IMR-90 (cell line): ENCODE measurements at regions not wholly inside any gene's neighbourhood (a gene's known extent, or its start where the extent isn't known, plus 50 kb on each side); places are given as distances from the start of the nearest gene placed in this dataset.

ENCODE experiments used
- ATAC-seq: fragments of 200-7000 bp; cut with Tn5 transposase; 2 replicates; pipeline ENCODE4 v1.9.1; 2020; ENCODE audit warnings: low read depth, mild to moderate bottlenecking, moderate library complexity
- BruUV-seq: library from RNA; stranded (reverse); fragments of 400-500 nt; replicated peaks from 2 replicates; lab custom pipeline; 2021; lab: Mats Ljungman, UMichigan
- CTCF ChIA-PET: fragments of 300-600 bp; formaldehyde crosslinking; extraction: SDS; loops from one replicate; lab custom pipeline; 2021; ENCODE audit warnings: antibody characterized with exemption; lab: Yijun Ruan, JAX
- POLR2A ChIA-PET: fragments of 300-600 bp; sonication (Branson Sonifier 250); formaldehyde crosslinking; loops from one replicate; lab custom pipeline; 2022; ENCODE audit warnings: antibody characterized with exemption; ENCODE audit not compliant: unreplicated experiment; lab: Charles Lee
- DNase-seq: peaks from one replicate; pipeline ENCODE4 v3.0.0; 2013
- H2AFZ ChIP-seq: replicated peaks from 2 replicates; pipeline ENCODE3; 2013; ENCODE audit warnings: low read length, mild to moderate bottlenecking; ENCODE audit not compliant: poor library complexity
- H2AK5ac ChIP-seq: 2 replicates; pipeline ENCODE4 v1.6.1; 2013; ENCODE audit warnings: low read depth, low read length, inconsistent platforms
- H2AK9ac ChIP-seq: replicated peaks from 2 replicates; pipeline ENCODE3; 2013; ENCODE audit warnings: mild to moderate bottlenecking, low read depth, low read length, moderate library complexity; ENCODE audit not compliant: poor library complexity
- H2BK120ac ChIP-seq: 2 replicates; pipeline ENCODE4 v1.6.1; 2013; ENCODE audit warnings: low read depth, low read length, inconsistent platforms
- H2BK15ac ChIP-seq: 3 replicates; pipeline ENCODE4 v1.6.1; 2013; ENCODE audit warnings: low read depth, low read length, inconsistent platforms
- H2BK20ac ChIP-seq: 2 replicates; pipeline ENCODE4 v1.6.1; 2013; ENCODE audit warnings: low read depth, mild to moderate bottlenecking, inconsistent platforms, low read length, moderate library complexity
- H2BK5ac ChIP-seq: 2 replicates; pipeline ENCODE4 v1.6.1; 2013; ENCODE audit warnings: mild to moderate bottlenecking, low read depth, low read length, inconsistent platforms; ENCODE audit not compliant: poor library complexity, severe bottlenecking
- H3K14ac ChIP-seq: replicated peaks from 2 replicates; pipeline ENCODE4 v1.6.1; 2013; ENCODE audit warnings: low read depth, low read length, inconsistent platforms
- H3K18ac ChIP-seq: 2 replicates; pipeline ENCODE4 v1.6.1; 2013; ENCODE audit warnings: low read depth, low read length, control low read depth
- H3K23ac ChIP-seq: 2 replicates; pipeline ENCODE4 v1.6.1; 2013; ENCODE audit warnings: low read depth, low read length, inconsistent platforms
- H3K27ac ChIP-seq: 2 replicates; pipeline ENCODE4 v1.5.1; 2013; ENCODE audit warnings: mild to moderate bottlenecking, control low read depth, low read length; ENCODE audit not compliant: insufficient read depth
- H3K27me3 ChIP-seq: 2 replicates; pipeline ENCODE4 v1.6.1; 2013; ENCODE audit warnings: low read length; ENCODE audit not compliant: control insufficient read depth, insufficient read depth
- H3K36me3 ChIP-seq: 2 replicates; pipeline ENCODE4 v1.6.1; 2013; ENCODE audit warnings: low read length, mixed read lengths; ENCODE audit not compliant: control insufficient read depth, insufficient read depth
- H3K4ac ChIP-seq: 2 replicates; pipeline ENCODE4 v1.6.1; 2013; ENCODE audit warnings: low read depth, low read length, inconsistent platforms
- H3K4me1 ChIP-seq: 2 replicates; pipeline ENCODE4 v1.6.1; 2013; ENCODE audit warnings: low read length, mixed read lengths; ENCODE audit not compliant: control insufficient read depth, insufficient read depth
- H3K4me2 ChIP-seq: 2 replicates; pipeline ENCODE4 v1.6.1; 2013; ENCODE audit warnings: low read depth, mild to moderate bottlenecking, control low read depth, low read length, moderate library complexity
- H3K4me3 ChIP-seq: 2 replicates; pipeline ENCODE4 v1.5.1; 2013; ENCODE audit warnings: low read depth, mild to moderate bottlenecking, control low read depth, low read length, moderate library complexity; ENCODE audit not compliant: insufficient read depth
- H3K56ac ChIP-seq: 2 replicates; pipeline ENCODE4 v1.6.1; 2013; ENCODE audit warnings: low read length, inconsistent platforms; ENCODE audit not compliant: insufficient read depth; ENCODE audit errors: extremely low read depth
- H3K79me1 ChIP-seq, 2 experiments: 2 replicates each; pipeline ENCODE4 v1.6.1; 2013; ENCODE audit warnings: low read length in 2 of 2, inconsistent platforms in 1 of 2, low read depth in 1 of 2
- H3K9ac ChIP-seq: 2 replicates; pipeline ENCODE4 v1.6.1; 2013; ENCODE audit warnings: low read depth, low read length, control low read depth
- H3K9me1 ChIP-seq: 2 replicates; pipeline ENCODE4 v1.6.1; 2013; ENCODE audit warnings: low read length, inconsistent platforms; ENCODE audit not compliant: insufficient read depth
- H3K9me3 ChIP-seq: 2 replicates; pipeline ENCODE4 v1.6.1; 2013; ENCODE audit warnings: low read length; ENCODE audit not compliant: control insufficient read depth, insufficient read depth
- H4K20me1 ChIP-seq: 2 replicates; pipeline ENCODE4 v1.6.1; 2013; ENCODE audit warnings: low read length, inconsistent platforms; ENCODE audit not compliant: insufficient read depth
- H4K5ac ChIP-seq: 2 replicates; pipeline ENCODE4 v1.6.1; 2013; ENCODE audit warnings: mild to moderate bottlenecking, low read depth, low read length, control low read depth
- H4K8ac ChIP-seq, 2 experiments: 2 replicates each; pipeline ENCODE4 v1.6.1; 2013; ENCODE audit warnings: low read depth in 2 of 2, low read length in 2 of 2, control low read depth in 1 of 2, inconsistent platforms in 1 of 2
- H4K91ac ChIP-seq: 2 replicates; pipeline ENCODE4 v1.6.1; 2013; ENCODE audit warnings: low read depth, low read length, inconsistent platforms; ENCODE audit not compliant: insufficient read depth
- CEBPB ChIP-seq: IDR thresholded peaks from 2 replicates; pipeline ENCODE4 v1.6.1; 2012; ENCODE audit warnings: low read depth, low read length, improper control_type of control experiment
- CHD1 ChIP-seq: IDR thresholded peaks from 2 replicates; pipeline ENCODE4 v1.6.1; 2012; ENCODE audit warnings: low read depth, low read length, improper control_type of control experiment
- FOS ChIP-seq: fragments of 150-350 bp; IDR thresholded peaks from 2 replicates; pipeline ENCODE4 v1.6.1; 2016; ENCODE audit warnings: low read depth, low read length
- MXI1 ChIP-seq: IDR thresholded peaks from 2 replicates; pipeline ENCODE4 v1.6.1; 2012; ENCODE audit warnings: low read depth, mild to moderate bottlenecking, low read length, moderate library complexity, borderline replicate concordance
- RCOR1 ChIP-seq: IDR thresholded peaks from 2 replicates; pipeline ENCODE4 v1.6.1; 2012; ENCODE audit warnings: mild to moderate bottlenecking, low read length, improper control_type of control experiment; ENCODE audit not compliant: insufficient replicate concordance
- WGBS, 2 experiments: methylation state at CpG; one replicate each; pipeline versions ENCODE4 v1.1.5 to v1.1.7; 2013; ENCODE audit warnings: missing lambda C conversion rate in 2 of 2; ENCODE audit not compliant: insufficient read length in 1 of 2; ENCODE audit errors: extremely low coverage in 2 of 2; 5-methylcytosine and 5-hydroxymethylcytosine counted together
- dilution Hi-C: fragments of 300-500 bp; cut with HindIII; formaldehyde crosslinking; loops from one replicate; pipeline ENCODE4 v1.14.3; 2018; ENCODE audit warnings: low sequenced_read_pairs; ENCODE audit not compliant: unreplicated experiment
- in situ Hi-C: fragments of 300-500 bp; cut with MboI; formaldehyde crosslinking; loops from 3 replicates; pipeline ENCODE4 v1.14.3; 2019; ENCODE audit warnings: low sequenced_read_pairs, inconsistent platforms, mixed read lengths
- intact Hi-C: fragments of 100-400 bp; cut with micrococcal nuclease; formaldehyde crosslinking; loops from 2 replicates; pipeline ENCODE4 v1.10.0; 2022

DNA sequence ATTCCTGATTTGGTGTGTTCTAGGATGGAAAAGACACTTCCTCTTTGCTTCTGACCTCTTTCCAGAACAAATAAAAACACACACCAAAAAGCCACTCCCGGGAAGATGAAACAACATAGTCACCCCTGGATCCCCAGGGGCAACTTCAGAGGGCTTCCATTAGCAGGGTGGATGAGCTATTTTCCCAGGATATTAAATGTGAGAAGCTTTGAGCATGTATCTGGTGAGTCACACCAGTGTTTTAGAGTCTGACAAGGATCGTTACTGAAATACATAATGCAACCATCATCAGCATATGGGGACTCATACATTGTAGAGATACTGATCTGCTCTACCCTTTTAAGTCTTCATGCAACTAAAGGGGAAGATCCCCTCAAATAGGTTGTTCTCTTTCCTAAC is 115.5 kb upstream of the ZNF438 start:
- peak overlapping the region; percentile 82 for H2AFZ ChIP-seq
- H4K20me1 ChIP-seq: no peaks in the 10 kb centered on the region

More for the DNA sequence above, 115.5 kb upstream of the ZNF438 start:
- peak overlapping the region; percentile 57 for H3K27ac ChIP-seq
- H3K79me1 ChIP-seq: peaks cover 0 to 34% of the 10 kb centered on the region in 2 experiments; a peak in 2 of 4 replicates
- H2BK5ac ChIP-seq: peak overlapping the region; percentile 74
- ATAC-seq (peak; percentile 81), DNase-seq (peak; percentile 89)
- ChIA-PET CTCF (no interaction called here), POLR2A (no interaction called here)
- peak overlapping the region; percentile 40; the same call in 1 of the 2 replicates for H3K23ac ChIP-seq
- peak overlapping the region; percentile 39 for H3K18ac ChIP-seq
- H3K4me1 ChIP-seq: peaks cover 27% of the 10 kb centered on the region
- H3K4me2 ChIP-seq: peak overlapping the region; percentile 22; the same call in 1 of the 2 replicates
- dilution Hi-C loops: no loop called here
- peak overlapping the region; percentile 94 for H3K14ac ChIP-seq
- peak overlapping the region; percentile 96 for H4K91ac ChIP-seq
- peak overlapping the region; percentile 97 for H3K4ac ChIP-seq
- no peak overlapping the region for H2AK9ac ChIP-seq
- peaks cover 34% of the 10 kb centered on the region for H3K9me1 ChIP-seq
- H3K36me3 ChIP-seq: no peaks in the 10 kb centered on the region
- in situ Hi-C loops: no loop called here
- WGBS, 2 experiments: no CpG with 5 or more reads among the region's 2 CpGs
- peak overlapping the region; percentile 95 for H2AK5ac ChIP-seq
- peak overlapping the region; percentile 51 to 88 for H4K8ac ChIP-seq
- H2BK120ac ChIP-seq: peak overlapping the region; percentile 96
- no TSS peak for BruUV-seq
- H3K9me3 ChIP-seq: no peaks in the 10 kb centered on the region
- H3K27me3 ChIP-seq: no peaks in the 10 kb centered on the region
- no peak overlapping the region for H3K9ac ChIP-seq
- peak overlapping the region; percentile 96 for H2BK20ac ChIP-seq
- peak overlapping the region; percentile 71 for H2BK15ac ChIP-seq
- H3K4me3 ChIP-seq: no peak overlapping the region
- peak overlapping the region; percentile 25; the same call in 1 of the 2 replicates for H4K5ac ChIP-seq
- TF ChIP-seq CHD1: no peak
- TF ChIP-seq CEBPB: peak; percentile 38; the same call in 1 of the 2 replicates
- peak; percentile 39; the same call in 1 of the 2 replicates for TF ChIP-seq FOS
- TF ChIP-seq RCOR1: no peak
- TF ChIP-seq MXI1: no peak
- intact Hi-C loops: no loop called here
- peak overlapping the region; percentile 58; the same call in 1 of the 2 replicates for H3K56ac ChIP-seq
